ENCODE measurements at regions not wholly inside any gene's neighbourhood (a gene's known extent, or its start where the extent isn't known, plus 50 kb on each side); places are given as distances from the start of the nearest gene placed in this dataset.

DNA sequence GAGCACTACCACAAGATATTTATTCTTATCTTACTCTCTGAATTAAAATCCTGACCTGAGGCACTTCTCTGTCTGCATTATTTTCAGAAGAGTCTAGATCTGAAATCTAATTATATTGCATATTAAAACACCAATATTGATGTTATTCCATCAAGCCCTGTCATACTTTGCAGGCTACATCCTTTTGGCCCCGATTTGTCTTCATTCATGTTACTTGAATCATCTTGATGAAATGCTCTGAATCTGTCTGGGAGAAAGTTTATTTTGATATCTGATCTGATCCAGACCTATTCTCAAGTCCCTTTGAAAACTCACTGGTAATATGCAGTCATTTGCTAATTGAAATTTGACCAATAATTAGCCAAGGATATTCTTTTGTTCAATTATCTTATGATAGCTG, 79.9 kb downstream of the BBS10 start:
- TF ChIP-seq, protein P1, sequence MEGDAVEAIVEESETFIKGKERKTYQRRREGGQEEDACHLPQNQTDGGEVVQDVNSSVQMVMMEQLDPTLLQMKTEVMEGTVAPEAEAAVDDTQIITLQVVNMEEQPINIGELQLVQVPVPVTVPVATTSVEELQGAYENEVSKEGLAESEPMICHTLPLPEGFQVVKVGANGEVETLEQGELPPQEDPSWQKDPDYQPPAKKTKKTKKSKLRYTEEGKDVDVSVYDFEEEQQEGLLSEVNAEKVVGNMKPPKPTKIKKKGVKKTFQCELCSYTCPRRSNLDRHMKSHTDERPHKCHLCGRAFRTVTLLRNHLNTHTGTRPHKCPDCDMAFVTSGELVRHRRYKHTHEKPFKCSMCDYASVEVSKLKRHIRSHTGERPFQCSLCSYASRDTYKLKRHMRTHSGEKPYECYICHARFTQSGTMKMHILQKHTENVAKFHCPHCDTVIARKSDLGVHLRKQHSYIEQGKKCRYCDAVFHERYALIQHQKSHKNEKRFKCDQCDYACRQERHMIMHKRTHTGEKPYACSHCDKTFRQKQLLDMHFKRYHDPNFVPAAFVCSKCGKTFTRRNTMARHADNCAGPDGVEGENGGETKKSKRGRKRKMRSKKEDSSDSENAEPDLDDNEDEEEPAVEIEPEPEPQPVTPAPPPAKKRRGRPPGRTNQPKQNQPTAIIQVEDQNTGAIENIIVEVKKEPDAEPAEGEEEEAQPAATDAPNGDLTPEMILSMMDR (IDR thresholded peaks at IDR 0.05; ENCODE audit: low read depth, low read length, poor library complexity, severe bottlenecking): no peak
- TF ChIP-seq EZH2phosphoT487 (IDR thresholded peaks at IDR 0.05; ENCODE audit: borderline replicate concordance, low read length): no peak
